ENCODE measurements at regions not wholly inside any gene's neighbourhood (a gene's known extent, or its start where the extent isn't known, plus 50 kb on each side); places are given as distances from the start of the nearest gene placed in this dataset.

DNA sequence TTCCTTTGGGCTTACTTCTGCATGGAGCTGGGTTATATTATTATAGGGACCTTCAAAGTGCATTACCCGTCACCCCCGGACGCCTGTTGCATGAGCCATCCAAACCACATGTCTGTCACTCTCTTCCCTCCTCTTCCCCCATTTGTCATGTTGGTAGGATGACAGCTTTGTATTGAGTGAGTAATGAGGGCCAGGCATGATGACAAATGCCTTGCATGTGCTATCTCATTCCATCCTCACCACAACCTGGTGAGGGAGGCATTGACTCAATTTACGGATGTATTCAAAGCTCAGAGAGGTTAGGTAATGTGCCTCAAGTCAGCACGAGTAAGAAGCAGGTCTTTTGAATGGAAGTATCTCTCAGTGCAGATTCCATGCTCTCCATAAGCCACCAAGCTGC is 510.5 kb upstream of the TNP1 start:
- Histone ChIP-seq H3K79me2 (ENCODE audit: insufficient read depth, low read length) (no peaks in the 10 kb centered on the region), H3K4me2 (ENCODE audit: low read length) (no peak overlapping the region), H3K27ac (ENCODE audit: low read depth, low read length) (peak overlapping the region; percentile 48), H4K20me1 (ENCODE audit: insufficient read depth, low read length) (no peaks in the 10 kb centered on the region), H3K9ac (ENCODE audit: low read length) (no peak overlapping the region), H3K36me3 (ENCODE audit: insufficient read depth, low read length) (no peaks in the 10 kb centered on the region), H3K4me3 (ENCODE audit: insufficient read depth, low read depth, low read length) (no peak overlapping the region), H2AFZ (ENCODE audit: low read depth, low read length) (no peak overlapping the region), H3K27me3 (ENCODE audit: insufficient read depth, low read length) (no peaks in the 10 kb centered on the region), H3K9me3 (ENCODE audit: insufficient read depth, low read depth, low read length) (no peaks in the 10 kb centered on the region), H3K4me1 (ENCODE audit: insufficient read depth, low read length) (peaks cover 46% of the 10 kb centered on the region)
- no peaks in the 10 kb centered on the region for H3K27me3 Mint-ChIP-seq (ENCODE audit: low read depth, unreplicated experiment)
- H3K4me3 Mint-ChIP-seq (ENCODE audit: unreplicated experiment) = no peak overlapping the region
- H3K4me1 Mint-ChIP-seq (ENCODE audit: low read depth, unreplicated experiment) = peaks cover 36% of the 10 kb centered on the region
- FAIRE-seq (peak; percentile 95), DNase-seq (ENCODE audit: low read depth) (peak; percentile 97)
- no peaks in the 10 kb centered on the region for H3K9me3 Mint-ChIP-seq (ENCODE audit: unreplicated experiment)
- H3K36me3 Mint-ChIP-seq (ENCODE audit: low read depth, unreplicated experiment) = no peaks in the 10 kb centered on the region
- H3K27ac Mint-ChIP-seq (ENCODE audit: unreplicated experiment) = peak overlapping the region; percentile 24
- TF ChIP-seq CTCF (IDR thresholded peaks at IDR 0.05; ENCODE audit: insufficient read depth, low read depth, low read length) (no peak), EZH2 (IDR thresholded peaks at IDR 0.05; ENCODE audit: insufficient read depth, low read length) (no peak)

GRCh38 chr2:217367464-217367863 is 507.6 kb upstream of the TNP1 start:
- H3K27ac ChIP-seq (ENCODE audit: low read depth, low read length) = peak overlapping the region; percentile 22
- H3K4me2 ChIP-seq (ENCODE audit: low read length) = peak overlapping the region; percentile 28
- H3K36me3 ChIP-seq (ENCODE audit: insufficient read depth, low read length) = no peaks in the 10 kb centered on the region
- no peak overlapping the region for H3K9ac ChIP-seq (ENCODE audit: low read length)
- TF ChIP-seq CTCF (IDR thresholded peaks at IDR 0.05; ENCODE audit: insufficient read depth, low read depth, low read length) = peak; percentile 2
- no peak for TF ChIP-seq EZH2 (IDR thresholded peaks at IDR 0.05; ENCODE audit: insufficient read depth, low read length)
- H3K4me3 ChIP-seq (ENCODE audit: insufficient read depth, low read depth, low read length) = no peak overlapping the region
- H3K79me2 ChIP-seq (ENCODE audit: insufficient read depth, low read length) = no peaks in the 10 kb centered on the region
- Mint-ChIP-seq H3K4me1 (ENCODE audit: low read depth, unreplicated experiment) (peaks cover 29% of the 10 kb centered on the region), H3K27me3 (ENCODE audit: low read depth, unreplicated experiment) (no peaks in the 10 kb centered on the region), H3K36me3 (ENCODE audit: low read depth, unreplicated experiment) (no peaks in the 10 kb centered on the region), H3K9me3 (ENCODE audit: unreplicated experiment) (peaks cover 2% of the 10 kb centered on the region), H3K27ac (ENCODE audit: unreplicated experiment) (no peak overlapping the region), H3K4me3 (ENCODE audit: unreplicated experiment) (no peak overlapping the region)
- DNase-seq (ENCODE audit: low read depth) (peak; percentile 41), FAIRE-seq (no peak)
- H3K4me1 ChIP-seq (ENCODE audit: insufficient read depth, low read length) = peaks cover 46% of the 10 kb centered on the region
- no peaks in the 10 kb centered on the region for H4K20me1 ChIP-seq (ENCODE audit: insufficient read depth, low read length)
- no peaks in the 10 kb centered on the region for H3K9me3 ChIP-seq (ENCODE audit: insufficient read depth, low read depth, low read length)
- H2AFZ ChIP-seq (ENCODE audit: low read depth, low read length) = peak overlapping the region; percentile 7
- H3K27me3 ChIP-seq (ENCODE audit: insufficient read depth, low read length) = no peaks in the 10 kb centered on the region

DNA sequence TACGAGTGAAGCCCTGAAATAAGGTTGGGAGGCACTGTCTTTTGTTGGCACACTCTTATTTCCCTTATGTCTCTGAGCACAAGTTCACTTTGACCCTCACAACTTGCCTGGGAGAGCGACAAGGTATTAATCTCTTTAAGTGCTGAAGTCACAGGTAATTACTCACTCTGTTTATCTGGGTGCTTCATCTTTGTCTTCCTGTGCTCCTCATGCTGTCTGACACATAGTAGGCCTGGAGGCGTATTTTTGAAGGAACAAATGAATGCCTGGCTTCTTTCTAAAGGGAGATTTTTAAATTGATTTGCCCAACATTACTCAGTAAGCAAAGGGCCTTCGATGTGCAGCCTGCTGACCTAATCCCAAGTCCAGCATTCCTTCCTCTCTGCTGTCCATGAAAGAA is 507.1 kb upstream of the TNP1 start:
- H3K27me3 Mint-ChIP-seq (ENCODE audit: low read depth, unreplicated experiment) = no peaks in the 10 kb centered on the region
- Histone ChIP-seq H3K4me2 (ENCODE audit: low read length) (peak overlapping the region; percentile 28), H4K20me1 (ENCODE audit: insufficient read depth, low read length) (no peaks in the 10 kb centered on the region), H3K36me3 (ENCODE audit: insufficient read depth, low read length) (no peaks in the 10 kb centered on the region), H3K27ac (ENCODE audit: low read depth, low read length) (peak overlapping the region; percentile 22), H3K9ac (ENCODE audit: low read length) (no peak overlapping the region), H3K4me3 (ENCODE audit: insufficient read depth, low read depth, low read length) (no peak overlapping the region), H3K27me3 (ENCODE audit: insufficient read depth, low read length) (no peaks in the 10 kb centered on the region), H2AFZ (ENCODE audit: low read depth, low read length) (peak overlapping the region; percentile 7), H3K9me3 (ENCODE audit: insufficient read depth, low read depth, low read length) (no peaks in the 10 kb centered on the region), H3K79me2 (ENCODE audit: insufficient read depth, low read length) (no peaks in the 10 kb centered on the region), H3K4me1 (ENCODE audit: insufficient read depth, low read length) (peaks cover 42% of the 10 kb centered on the region)
- no peak overlapping the region for H3K27ac Mint-ChIP-seq (ENCODE audit: unreplicated experiment)
- DNase-seq (ENCODE audit: low read depth) (peak; percentile 36), FAIRE-seq (no peak)
- H3K4me3 Mint-ChIP-seq (ENCODE audit: unreplicated experiment) = no peak overlapping the region
- H3K9me3 Mint-ChIP-seq (ENCODE audit: unreplicated experiment) = peaks cover 2% of the 10 kb centered on the region
- H3K36me3 Mint-ChIP-seq (ENCODE audit: low read depth, unreplicated experiment) = no peaks in the 10 kb centered on the region
- TF ChIP-seq EZH2 (IDR thresholded peaks at IDR 0.05; ENCODE audit: insufficient read depth, low read length) (no peak), CTCF (IDR thresholded peaks at IDR 0.05; ENCODE audit: insufficient read depth, low read depth, low read length) (no peak)
- H3K4me1 Mint-ChIP-seq (ENCODE audit: low read depth, unreplicated experiment) = peaks cover 25% of the 10 kb centered on the region
